HEK293T (cell line): ENCODE measurements at regions not wholly inside any gene's neighbourhood (a gene's known extent, or its start where the extent isn't known, plus 50 kb on each side); places are given as distances from the start of the nearest gene placed in this dataset.

Source experiments
- CTCF ChIA-PET: fragments of 350-600 bp; formaldehyde crosslinking; extraction: SDS; loops from one replicate; lab custom pipeline; 2021; ENCODE audit warnings: antibody characterized with exemption, inconsistent platforms; lab: Yijun Ruan, JAX
- POLR2A ChIA-PET: fragments of 350-600 bp; formaldehyde crosslinking; extraction: SDS; loops from one replicate; lab custom pipeline; 2020; ENCODE audit warnings: antibody characterized with exemption, inconsistent platforms; lab: Yijun Ruan, JAX
- DNase-seq: peaks from one replicate; pipeline ENCODE4 v3.0.0; 2012; ENCODE audit warnings: mixed read lengths; ENCODE audit errors: extremely low spot score
- ARNT ChIP-seq: fragments of 450-650 bp; IDR thresholded peaks from 2 replicates; pipeline ENCODE4 v1.6.1; 2017; ENCODE audit warnings: mild to moderate bottlenecking
- BHLHE40 ChIP-seq: fragments of 450-650 bp; IDR thresholded peaks from 2 replicates; pipeline ENCODE4 v1.6.1; 2016; ENCODE audit warnings: mild to moderate bottlenecking, moderate library complexity, borderline replicate concordance
- CTBP1 ChIP-seq: fragments of 450-650 bp; IDR thresholded peaks from 2 replicates; pipeline ENCODE4 v1.6.1; 2016; ENCODE audit warnings: borderline replicate concordance
- ELF4 ChIP-seq: fragments of 450-650 bp; IDR thresholded peaks from 2 replicates; pipeline ENCODE4 v1.6.1; 2017; ENCODE audit warnings: antibody characterized with exemption
- FOXA1 ChIP-seq: fragments of 450-650 bp; IDR thresholded peaks from 2 replicates; pipeline ENCODE4 v1.6.1; 2016; ENCODE audit warnings: mild to moderate bottlenecking
- FOXK2 ChIP-seq: fragments of 450-650 bp; IDR thresholded peaks from 2 replicates; pipeline ENCODE4 v1.6.1; 2016; ENCODE audit warnings: mild to moderate bottlenecking
- FOXM1 ChIP-seq: fragments of 450-650 bp; IDR thresholded peaks from 2 replicates; pipeline ENCODE4 v1.6.1; 2017; ENCODE audit warnings: mild to moderate bottlenecking, borderline replicate concordance
- HDGF ChIP-seq: fragments of 450-650 bp; IDR thresholded peaks from 2 replicates; pipeline ENCODE4 v1.6.1; 2017; ENCODE audit warnings: antibody characterized with exemption, borderline replicate concordance
- L3MBTL2 ChIP-seq: fragments of 450-650 bp; conservative IDR thresholded peaks from 2 replicates; pipeline ENCODE4 v1.6.1; 2016; ENCODE audit warnings: mild to moderate bottlenecking
- LEF1 ChIP-seq: fragments of 450-650 bp; IDR thresholded peaks from 2 replicates; pipeline ENCODE4 v1.6.1; 2017; ENCODE audit warnings: mild to moderate bottlenecking, borderline replicate concordance
- NFRKB ChIP-seq: fragments of 450-650 bp; IDR thresholded peaks from 2 replicates; pipeline ENCODE4 v1.6.1; 2016; ENCODE audit warnings: mild to moderate bottlenecking, moderate library complexity
- PKNOX1 ChIP-seq: fragments of 450-650 bp; IDR thresholded peaks from 2 replicates; pipeline ENCODE4 v1.6.1; 2016
- SP1 ChIP-seq: fragments of 450-650 bp; IDR thresholded peaks from 2 replicates; pipeline ENCODE4 v1.6.1; 2017
- SUZ12 ChIP-seq: fragments of 450-650 bp; IDR thresholded peaks from 2 replicates; pipeline ENCODE4 v1.6.1; 2016; ENCODE audit warnings: mild to moderate bottlenecking
- TARDBP ChIP-seq: fragments of 450-650 bp; IDR thresholded peaks from 2 replicates; pipeline ENCODE4 v1.6.1; 2016
- ZNF384 ChIP-seq: fragments of 450-650 bp; IDR thresholded peaks from 2 replicates; pipeline ENCODE4 v1.6.1; 2016

- ChIA-PET POLR2A (no interaction called here), CTCF (interaction anchor here (0.7 kb wide), 1 partner anchor 91 kb away, joined by 3 read pairs; no protein-coding TSS in a partner anchor)
- TF ChIP-seq ZNF384 (no peak), NFRKB (no peak), FOXK2 (no peak), TARDBP (no peak), FOXM1 (no peak), HDGF (no peak), BHLHE40 (no peak), LEF1 (no peak), ELF4 (no peak), PKNOX1 (no peak), SUZ12 (no peak), CTBP1 (no peak), ARNT (no peak), FOXA1 (no peak)
- no peak for DNase-seq
Measured at GRCh38 chr13:50235604-50236342, 220.5 kb downstream of the KCNRG start.

GRCh38 chr13:50236898-50237318 lies 221.7 kb downstream of the KCNRG start:
- TF ChIP-seq FOXK2 (no peak), TARDBP (no peak), HDGF (no peak), FOXM1 (no peak), CTBP1 (no peak), SP1 (no peak), BHLHE40 (no peak), LEF1 (no peak), SUZ12 (no peak)
- CTCF ChIA-PET: no interaction called here
- POLR2A ChIA-PET: no interaction called here
- no peak for DNase-seq

- CTCF ChIA-PET: no interaction called here
- no peak for DNase-seq
- no peak for TF ChIP-seq SUZ12
- TF ChIP-seq FOXK2: no peak
- no peak for TF ChIP-seq NFRKB
- TF ChIP-seq BHLHE40: no peak
- no peak for TF ChIP-seq ARNT
- TF ChIP-seq LEF1: no peak
- POLR2A ChIA-PET: interaction anchor here (1.0 to 1.9 kb wide), 2 partner anchors 16 to 157 kb away, joined by 3 to 5 read pairs; no protein-coding TSS in a partner anchor
Measured at GRCh38 chr13:50238922-50239321, 223.7 kb downstream of the KCNRG start.

DNA sequence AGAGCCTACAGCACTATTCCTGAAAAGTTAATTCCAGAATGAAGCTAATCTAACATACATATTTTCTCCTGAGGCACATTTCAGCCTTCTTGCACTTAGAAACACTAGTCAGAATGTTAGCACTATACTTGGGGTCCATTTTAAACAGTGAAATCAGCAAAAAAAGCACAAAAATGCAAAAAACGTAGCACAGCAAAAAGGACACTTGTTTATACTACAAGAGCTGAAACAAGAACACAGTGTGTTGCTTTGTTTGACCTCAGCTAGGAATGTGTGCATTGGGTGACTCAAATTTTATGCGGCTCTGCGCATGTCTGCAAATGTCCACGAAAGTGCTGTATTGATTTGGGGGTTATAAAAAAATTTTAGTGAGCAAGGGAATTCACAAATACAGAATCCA lies 226.2 kb downstream of the KCNRG start:
- ChIA-PET POLR2A (no interaction called here), CTCF (no interaction called here)
- no peak for DNase-seq
- no peak for TF ChIP-seq SP1
- no peak for TF ChIP-seq PKNOX1
- TF ChIP-seq NFRKB: no peak
- TF ChIP-seq L3MBTL2: no peak
- no peak for TF ChIP-seq HDGF
- TF ChIP-seq CTBP1: no peak
- TF ChIP-seq ARNT: no peak
- TF ChIP-seq BHLHE40: no peak
- TF ChIP-seq ZNF384: no peak
- TF ChIP-seq LEF1: no peak
- no peak for TF ChIP-seq FOXK2
- TF ChIP-seq SUZ12: no peak
- no peak for TF ChIP-seq FOXA1
- no peak for TF ChIP-seq TARDBP

- ChIA-PET POLR2A (no interaction called here), CTCF (interaction anchor here (1.5 kb wide), 1 partner anchor 10 kb away, joined by 5 read pairs; no protein-coding TSS in a partner anchor)
- TF ChIP-seq TARDBP (no peak), BHLHE40 (no peak), FOXM1 (no peak), SP1 (no peak), ZNF384 (no peak), FOXK2 (no peak), LEF1 (no peak)
- no peak for DNase-seq
Measured at GRCh38 chr13:50243931-50244330, 228.7 kb downstream of the KCNRG start.

GRCh38 chr13:50244355-50244712 lies 229.1 kb downstream of the KCNRG start:
- CTCF ChIA-PET: interaction anchor here (1.5 kb wide), 1 partner anchor 9 kb away, joined by 5 read pairs; no protein-coding TSS in a partner anchor
- TF ChIP-seq LEF1 (no peak), TARDBP (no peak), BHLHE40 (no peak), ELF4 (no peak)
- POLR2A ChIA-PET: interaction anchor here (1.1 to 1.3 kb wide), 2 partner anchors 118 to 120 kb away, joined by 3 to 5 read pairs; no protein-coding TSS in a partner anchor
- no peak for DNase-seq
